H1 (cell line): ENCODE measurements at regions not wholly inside any gene's neighbourhood (a gene's known extent, or its start where the extent isn't known, plus 50 kb on each side); places are given as distances from the start of the nearest gene placed in this dataset.

ENCODE experiments used
- MAFK ChIP-seq: IDR thresholded peaks from 2 replicates; pipeline ENCODE4 v1.6.1; 2012; ENCODE audit warnings: low read depth, mild to moderate bottlenecking, improper control_type of control experiment, low read length
- SP2 ChIP-seq: IDR thresholded peaks from 2 replicates; pipeline ENCODE4 v1.6.1; 2012; ENCODE audit warnings: mild to moderate bottlenecking, low read length, inconsistent platforms
- SRF ChIP-seq: IDR thresholded peaks from 2 replicates; pipeline ENCODE4 v1.6.1; 2011; ENCODE audit warnings: mild to moderate bottlenecking, low read depth, low read length, moderate library complexity
- TCF12 ChIP-seq: IDR thresholded peaks from 2 replicates; pipeline ENCODE4 v1.6.1; 2011; ENCODE audit warnings: low read depth, mild to moderate bottlenecking, low read length
- TF ChIP-seq, protein P1 (sequence below): fragments of 300-600 bp; sonication (generic); IDR thresholded peaks from 2 replicates; pipeline ENCODE4 v1.7.1; 2012; ENCODE audit warnings: low read length, moderate library complexity, mild to moderate bottlenecking, inconsistent platforms; ENCODE audit not compliant: insufficient replicate concordance

GRCh38 chr5:165349735-165350134 lies 1844.3 kb downstream of the MAT2B start (continued):
- TF ChIP-seq, protein P1, sequence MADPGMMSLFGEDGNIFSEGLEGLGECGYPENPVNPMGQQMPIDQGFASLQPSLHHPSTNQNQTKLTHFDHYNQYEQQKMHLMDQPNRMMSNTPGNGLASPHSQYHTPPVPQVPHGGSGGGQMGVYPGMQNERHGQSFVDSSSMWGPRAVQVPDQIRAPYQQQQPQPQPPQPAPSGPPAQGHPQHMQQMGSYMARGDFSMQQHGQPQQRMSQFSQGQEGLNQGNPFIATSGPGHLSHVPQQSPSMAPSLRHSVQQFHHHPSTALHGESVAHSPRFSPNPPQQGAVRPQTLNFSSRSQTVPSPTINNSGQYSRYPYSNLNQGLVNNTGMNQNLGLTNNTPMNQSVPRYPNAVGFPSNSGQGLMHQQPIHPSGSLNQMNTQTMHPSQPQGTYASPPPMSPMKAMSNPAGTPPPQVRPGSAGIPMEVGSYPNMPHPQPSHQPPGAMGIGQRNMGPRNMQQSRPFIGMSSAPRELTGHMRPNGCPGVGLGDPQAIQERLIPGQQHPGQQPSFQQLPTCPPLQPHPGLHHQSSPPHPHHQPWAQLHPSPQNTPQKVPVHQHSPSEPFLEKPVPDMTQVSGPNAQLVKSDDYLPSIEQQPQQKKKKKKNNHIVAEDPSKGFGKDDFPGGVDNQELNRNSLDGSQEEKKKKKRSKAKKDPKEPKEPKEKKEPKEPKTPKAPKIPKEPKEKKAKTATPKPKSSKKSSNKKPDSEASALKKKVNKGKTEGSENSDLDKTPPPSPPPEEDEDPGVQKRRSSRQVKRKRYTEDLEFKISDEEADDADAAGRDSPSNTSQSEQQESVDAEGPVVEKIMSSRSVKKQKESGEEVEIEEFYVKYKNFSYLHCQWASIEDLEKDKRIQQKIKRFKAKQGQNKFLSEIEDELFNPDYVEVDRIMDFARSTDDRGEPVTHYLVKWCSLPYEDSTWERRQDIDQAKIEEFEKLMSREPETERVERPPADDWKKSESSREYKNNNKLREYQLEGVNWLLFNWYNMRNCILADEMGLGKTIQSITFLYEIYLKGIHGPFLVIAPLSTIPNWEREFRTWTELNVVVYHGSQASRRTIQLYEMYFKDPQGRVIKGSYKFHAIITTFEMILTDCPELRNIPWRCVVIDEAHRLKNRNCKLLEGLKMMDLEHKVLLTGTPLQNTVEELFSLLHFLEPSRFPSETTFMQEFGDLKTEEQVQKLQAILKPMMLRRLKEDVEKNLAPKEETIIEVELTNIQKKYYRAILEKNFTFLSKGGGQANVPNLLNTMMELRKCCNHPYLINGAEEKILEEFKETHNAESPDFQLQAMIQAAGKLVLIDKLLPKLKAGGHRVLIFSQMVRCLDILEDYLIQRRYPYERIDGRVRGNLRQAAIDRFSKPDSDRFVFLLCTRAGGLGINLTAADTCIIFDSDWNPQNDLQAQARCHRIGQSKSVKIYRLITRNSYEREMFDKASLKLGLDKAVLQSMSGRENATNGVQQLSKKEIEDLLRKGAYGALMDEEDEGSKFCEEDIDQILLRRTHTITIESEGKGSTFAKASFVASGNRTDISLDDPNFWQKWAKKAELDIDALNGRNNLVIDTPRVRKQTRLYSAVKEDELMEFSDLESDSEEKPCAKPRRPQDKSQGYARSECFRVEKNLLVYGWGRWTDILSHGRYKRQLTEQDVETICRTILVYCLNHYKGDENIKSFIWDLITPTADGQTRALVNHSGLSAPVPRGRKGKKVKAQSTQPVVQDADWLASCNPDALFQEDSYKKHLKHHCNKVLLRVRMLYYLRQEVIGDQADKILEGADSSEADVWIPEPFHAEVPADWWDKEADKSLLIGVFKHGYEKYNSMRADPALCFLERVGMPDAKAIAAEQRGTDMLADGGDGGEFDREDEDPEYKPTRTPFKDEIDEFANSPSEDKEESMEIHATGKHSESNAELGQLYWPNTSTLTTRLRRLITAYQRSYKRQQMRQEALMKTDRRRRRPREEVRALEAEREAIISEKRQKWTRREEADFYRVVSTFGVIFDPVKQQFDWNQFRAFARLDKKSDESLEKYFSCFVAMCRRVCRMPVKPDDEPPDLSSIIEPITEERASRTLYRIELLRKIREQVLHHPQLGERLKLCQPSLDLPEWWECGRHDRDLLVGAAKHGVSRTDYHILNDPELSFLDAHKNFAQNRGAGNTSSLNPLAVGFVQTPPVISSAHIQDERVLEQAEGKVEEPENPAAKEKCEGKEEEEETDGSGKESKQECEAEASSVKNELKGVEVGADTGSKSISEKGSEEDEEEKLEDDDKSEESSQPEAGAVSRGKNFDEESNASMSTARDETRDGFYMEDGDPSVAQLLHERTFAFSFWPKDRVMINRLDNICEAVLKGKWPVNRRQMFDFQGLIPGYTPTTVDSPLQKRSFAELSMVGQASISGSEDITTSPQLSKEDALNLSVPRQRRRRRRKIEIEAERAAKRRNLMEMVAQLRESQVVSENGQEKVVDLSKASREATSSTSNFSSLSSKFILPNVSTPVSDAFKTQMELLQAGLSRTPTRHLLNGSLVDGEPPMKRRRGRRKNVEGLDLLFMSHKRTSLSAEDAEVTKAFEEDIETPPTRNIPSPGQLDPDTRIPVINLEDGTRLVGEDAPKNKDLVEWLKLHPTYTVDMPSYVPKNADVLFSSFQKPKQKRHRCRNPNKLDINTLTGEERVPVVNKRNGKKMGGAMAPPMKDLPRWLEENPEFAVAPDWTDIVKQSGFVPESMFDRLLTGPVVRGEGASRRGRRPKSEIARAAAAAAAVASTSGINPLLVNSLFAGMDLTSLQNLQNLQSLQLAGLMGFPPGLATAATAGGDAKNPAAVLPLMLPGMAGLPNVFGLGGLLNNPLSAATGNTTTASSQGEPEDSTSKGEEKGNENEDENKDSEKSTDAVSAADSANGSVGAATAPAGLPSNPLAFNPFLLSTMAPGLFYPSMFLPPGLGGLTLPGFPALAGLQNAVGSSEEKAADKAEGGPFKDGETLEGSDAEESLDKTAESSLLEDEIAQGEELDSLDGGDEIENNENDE: no peak
- TF ChIP-seq SRF (no peak), MAFK (no peak), SP2 (no peak), TCF12 (no peak)
